ENCODE measurements at regions not wholly inside any gene's neighbourhood (a gene's known extent, or its start where the extent isn't known, plus 50 kb on each side); places are given as distances from the start of the nearest gene placed in this dataset.

DNA sequence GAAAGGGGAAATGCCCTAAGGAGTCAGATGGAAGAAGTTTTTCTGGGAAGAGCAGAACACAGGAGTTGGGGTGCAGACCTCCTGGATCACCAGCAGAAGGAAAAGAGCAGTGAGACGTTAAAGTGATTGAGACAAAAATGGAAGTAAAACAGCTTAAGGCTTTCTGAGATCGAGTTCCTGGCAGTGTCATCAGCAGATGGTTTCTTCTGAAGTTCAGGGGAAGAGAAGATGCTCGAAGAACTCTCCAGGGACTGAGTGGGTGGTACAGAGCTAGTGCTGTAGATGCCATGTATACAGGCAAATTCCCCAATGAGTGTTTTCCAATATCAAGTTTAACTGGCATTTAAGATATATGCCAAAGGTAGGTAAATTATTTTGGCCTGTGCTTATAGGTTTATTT, 272.2 kb upstream of the KLF12 start:
- TF ChIP-seq CTCF (IDR thresholded peaks at IDR 0.05; ENCODE audit: insufficient read depth, low read depth, low read length) = no peak
- DNase-seq (ENCODE audit: low read depth) = no peak
- no peak overlapping the region for H3K4me3 ChIP-seq (ENCODE audit: low read depth, low read length)

GRCh38 chr13:74398599-74398998, 264.4 kb upstream of the KLF12 start:
- no peak for TF ChIP-seq CTCF (IDR thresholded peaks at IDR 0.05; ENCODE audit: insufficient read depth, low read depth, low read length)
- no peak for DNase-seq (ENCODE audit: low read depth)
- no peak overlapping the region for H3K4me3 ChIP-seq (ENCODE audit: low read depth, low read length)

DNA sequence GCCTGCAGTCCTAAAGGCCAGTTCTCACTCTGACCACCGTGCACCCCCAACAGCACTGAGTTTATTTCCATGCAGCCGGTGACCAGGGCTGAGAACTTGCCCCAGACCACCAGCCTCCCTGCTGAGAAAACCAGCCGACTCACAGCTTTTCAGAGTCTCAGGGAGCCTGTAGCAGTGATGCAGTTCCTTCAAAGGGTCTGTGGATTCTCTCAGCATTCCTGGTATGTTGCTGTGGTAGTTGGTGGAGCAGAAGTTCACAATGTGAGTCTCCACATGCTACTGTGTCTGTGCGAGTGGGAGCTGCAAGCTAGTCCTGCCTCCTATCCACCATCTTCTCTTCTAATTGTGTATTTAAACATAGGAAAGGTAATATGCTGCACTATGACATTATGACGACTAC, 254.9 kb upstream of the KLF12 start:
- TF ChIP-seq CTCF (IDR thresholded peaks at IDR 0.05; ENCODE audit: insufficient read depth, low read depth, low read length) = no peak
- DNase-seq (ENCODE audit: low read depth) = no peak
- H3K4me3 ChIP-seq (ENCODE audit: low read depth, low read length) = no peak overlapping the region

GRCh38 chr13:74388626-74389025, 254.4 kb upstream of the KLF12 start:
- no peak for TF ChIP-seq CTCF (IDR thresholded peaks at IDR 0.05; ENCODE audit: insufficient read depth, low read depth, low read length)
- H3K4me3 ChIP-seq (ENCODE audit: low read depth, low read length) = no peak overlapping the region
- no peak for DNase-seq (ENCODE audit: low read depth)

GRCh38 chr13:74372511-74372910, 238.3 kb upstream of the KLF12 start:
- TF ChIP-seq CTCF (IDR thresholded peaks at IDR 0.05; ENCODE audit: insufficient read depth, low read depth, low read length) = no peak
- no peak for DNase-seq (ENCODE audit: low read depth)
- H3K4me3 ChIP-seq (ENCODE audit: low read depth, low read length) = no peak overlapping the region

- no peak for TF ChIP-seq CTCF (IDR thresholded peaks at IDR 0.05; ENCODE audit: insufficient read depth, low read depth, low read length)
- no peak for DNase-seq (ENCODE audit: low read depth)
- H3K4me3 ChIP-seq (ENCODE audit: low read depth, low read length) = no peak overlapping the region
These were observed 233.0 kb upstream of the KLF12 start for GRCh38 chr13:74367193-74367592.

DNA sequence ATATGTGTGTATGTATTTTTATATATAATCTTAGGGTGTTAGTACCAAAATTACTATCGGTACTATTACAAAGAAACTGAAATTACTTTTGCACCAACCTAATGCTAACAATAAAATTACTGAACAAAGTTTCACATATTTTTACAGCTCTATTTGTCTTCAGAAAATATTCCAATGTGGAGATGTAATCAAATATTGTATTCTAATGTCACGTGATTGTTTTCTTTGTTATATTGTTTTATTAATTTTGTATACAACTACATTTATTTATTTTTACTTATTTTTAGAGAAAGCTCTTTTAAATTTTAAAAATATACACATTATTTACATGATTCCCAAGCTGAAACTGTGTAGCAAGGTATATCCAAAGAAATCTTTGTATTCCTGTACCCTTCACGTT, 227.1 kb upstream of the KLF12 start:
- no peak for DNase-seq (ENCODE audit: low read depth)
- TF ChIP-seq CTCF (IDR thresholded peaks at IDR 0.05; ENCODE audit: insufficient read depth, low read depth, low read length) = no peak
- H3K4me3 ChIP-seq (ENCODE audit: low read depth, low read length) = no peak overlapping the region

All from fibroblast of villous mesenchyme (primary cell).